C4-2B (cell line): ENCODE measurements at regions not wholly inside any gene's neighbourhood (a gene's known extent, or its start where the extent isn't known, plus 50 kb on each side); places are given as distances from the start of the nearest gene placed in this dataset.
"Not testable (repeated sequence)": the region's sequence is repeated elsewhere in the genome, so short reads cannot be mapped to it uniquely, and the experiment has no call there.

Experiments
- CTCF ChIP-seq: fragments of 450-650 bp; conservative IDR thresholded peaks from 2 replicates; pipeline ENCODE4 v1.5.1; 2017; ENCODE audit warnings: mild to moderate bottlenecking
- ZFX ChIP-seq: fragments of 450-650 bp; IDR thresholded peaks from 2 replicates; pipeline ENCODE4 v1.6.1; 2017

- TF ChIP-seq CTCF, ZFX: not testable (repeated sequence)
Measured at GRCh38 chr15:77934516-77934915, 143.0 kb downstream of the TBC1D2B start.
